Mucosa of stomach (tissue), 1 donor: ENCODE measurements at regions not wholly inside any gene's neighbourhood (a gene's known extent, or its start where the extent isn't known, plus 50 kb on each side); places are given as distances from the start of the nearest gene placed in this dataset.

Experiments used
- H3K27me3 ChIP-seq: one replicate; pipeline ENCODE4 v1.7.0; 2013; ENCODE audit warnings: mild to moderate bottlenecking, low read length; ENCODE audit not compliant: control insufficient read depth, insufficient read depth
- H3K36me3 ChIP-seq: one replicate; pipeline ENCODE4 v1.7.0; 2013; ENCODE audit warnings: low read length; ENCODE audit not compliant: control insufficient read depth, insufficient read depth
- H3K4me1 ChIP-seq: one replicate; pipeline ENCODE4 v1.7.0; 2013; ENCODE audit warnings: mild to moderate bottlenecking, low read length; ENCODE audit not compliant: control insufficient read depth, insufficient read depth
- H3K4me3 ChIP-seq: one replicate; pipeline ENCODE4 v1.7.0; 2013; ENCODE audit warnings: low read length
- H3K9ac ChIP-seq: one replicate; pipeline ENCODE4 v1.7.0; 2013; ENCODE audit warnings: mild to moderate bottlenecking, low read length, moderate library complexity
- H3K9me3 ChIP-seq: one replicate; pipeline ENCODE4 v1.7.0; 2013; ENCODE audit warnings: mild to moderate bottlenecking, low read length, moderate library complexity; ENCODE audit not compliant: control insufficient read depth
- donor health status: Pancreatic carcinoma.

GRCh38 chr9:95769473-95769872 is 106.0 kb upstream of the ERCC6L2 start:
- H3K36me3 ChIP-seq = no peaks in the 10 kb centered on the region
- H3K9ac ChIP-seq = no peak overlapping the region
- H3K27me3 ChIP-seq = peaks cover 6% of the 10 kb centered on the region
- H3K4me1 ChIP-seq = peaks cover 14% of the 10 kb centered on the region
- H3K4me3 ChIP-seq = no peak overlapping the region
- H3K9me3 ChIP-seq = no peaks in the 10 kb centered on the region

- Histone ChIP-seq H3K9me3 (no peaks in the 10 kb centered on the region), H3K4me3 (no peak overlapping the region), H3K4me1 (peaks cover 14% of the 10 kb centered on the region)
Observed at GRCh38 chr9:95766906-95767305, 108.6 kb upstream of the ERCC6L2 start.

GRCh38 chr9:95764533-95765319 is 110.8 kb upstream of the ERCC6L2 start:
- Histone ChIP-seq H3K9me3 (no peaks in the 10 kb centered on the region), H3K9ac (no peak overlapping the region), H3K4me3 (no peak overlapping the region), H3K27me3 (no peaks in the 10 kb centered on the region), H3K36me3 (no peaks in the 10 kb centered on the region), H3K4me1 (no peaks in the 10 kb centered on the region)

More at GRCh38 chr9:95766906-95767305, 108.6 kb upstream of the ERCC6L2 start:
- Histone ChIP-seq H3K36me3 (no peaks in the 10 kb centered on the region), H3K9ac (no peak overlapping the region), H3K27me3 (peaks cover 6% of the 10 kb centered on the region)

- H3K9me3 ChIP-seq = no peaks in the 10 kb centered on the region
- H3K4me3 ChIP-seq = no peak overlapping the region
- H3K27me3 ChIP-seq = no peaks in the 10 kb centered on the region
- H3K9ac ChIP-seq = no peak overlapping the region
- no peaks in the 10 kb centered on the region for H3K4me1 ChIP-seq
- H3K36me3 ChIP-seq = no peaks in the 10 kb centered on the region
Observed at GRCh38 chr9:95763983-95764382, 111.5 kb upstream of the ERCC6L2 start.

GRCh38 chr9:95763006-95763405 is 112.5 kb upstream of the ERCC6L2 start:
- H3K9ac ChIP-seq = no peak overlapping the region
- no peaks in the 10 kb centered on the region for H3K9me3 ChIP-seq
- H3K4me1 ChIP-seq = no peaks in the 10 kb centered on the region
- H3K36me3 ChIP-seq = no peaks in the 10 kb centered on the region
- H3K4me3 ChIP-seq = no peak overlapping the region
- H3K27me3 ChIP-seq = no peaks in the 10 kb centered on the region

- no peaks in the 10 kb centered on the region for H3K9me3 ChIP-seq
- H3K36me3 ChIP-seq = no peaks in the 10 kb centered on the region
- no peak overlapping the region for H3K4me3 ChIP-seq
- H3K9ac ChIP-seq = no peak overlapping the region
- no peaks in the 10 kb centered on the region for H3K4me1 ChIP-seq
- H3K27me3 ChIP-seq = no peaks in the 10 kb centered on the region
Observed at GRCh38 chr9:95762322-95762721, 113.2 kb upstream of the ERCC6L2 start.

- Histone ChIP-seq H3K9ac (no peak overlapping the region), H3K4me3 (no peak overlapping the region), H3K36me3 (no peaks in the 10 kb centered on the region), H3K9me3 (no peaks in the 10 kb centered on the region), H3K27me3 (no peaks in the 10 kb centered on the region), H3K4me1 (no peaks in the 10 kb centered on the region)
Observed at GRCh38 chr9:95760791-95761190, 114.7 kb upstream of the ERCC6L2 start.

- H3K9ac ChIP-seq = no peak overlapping the region
- no peaks in the 10 kb centered on the region for H3K36me3 ChIP-seq
- peaks cover 10% of the 10 kb centered on the region for H3K4me1 ChIP-seq
- H3K9me3 ChIP-seq = no peaks in the 10 kb centered on the region
- H3K27me3 ChIP-seq = no peaks in the 10 kb centered on the region
- H3K4me3 ChIP-seq = no peak overlapping the region
Observed at GRCh38 chr9:95757439-95757838, 118.1 kb upstream of the ERCC6L2 start.

GRCh38 chr9:95756986-95757385 is 118.5 kb upstream of the ERCC6L2 start:
- Histone ChIP-seq H3K9me3 (no peaks in the 10 kb centered on the region), H3K27me3 (no peaks in the 10 kb centered on the region), H3K4me3 (no peak overlapping the region), H3K4me1 (peaks cover 10% of the 10 kb centered on the region), H3K9ac (no peak overlapping the region), H3K36me3 (no peaks in the 10 kb centered on the region)

GRCh38 chr9:95756101-95756500 is 119.4 kb upstream of the ERCC6L2 start:
- no peaks in the 10 kb centered on the region for H3K27me3 ChIP-seq
- H3K9me3 ChIP-seq = no peaks in the 10 kb centered on the region
- no peak overlapping the region for H3K9ac ChIP-seq
- H3K4me3 ChIP-seq = no peak overlapping the region
- H3K4me1 ChIP-seq = peaks cover 10% of the 10 kb centered on the region
- H3K36me3 ChIP-seq = no peaks in the 10 kb centered on the region

- Histone ChIP-seq H3K9ac (no peak overlapping the region), H3K27me3 (no peaks in the 10 kb centered on the region), H3K4me3 (no peak overlapping the region), H3K4me1 (peaks cover 10% of the 10 kb centered on the region), H3K9me3 (no peaks in the 10 kb centered on the region), H3K36me3 (no peaks in the 10 kb centered on the region)
Observed at GRCh38 chr9:95755421-95755730, 120.1 kb upstream of the ERCC6L2 start.

GRCh38 chr9:95754533-95755420 is 120.7 kb upstream of the ERCC6L2 start:
- Histone ChIP-seq H3K36me3 (no peaks in the 10 kb centered on the region), H3K9ac (no peak overlapping the region), H3K27me3 (no peaks in the 10 kb centered on the region), H3K4me1 (peaks cover 10% of the 10 kb centered on the region), H3K9me3 (no peaks in the 10 kb centered on the region), H3K4me3 (no peak overlapping the region)
